CD8-positive, alpha-beta memory T cell (primary cell): ENCODE measurements at regions not wholly inside any gene's neighbourhood (a gene's known extent, or its start where the extent isn't known, plus 50 kb on each side); places are given as distances from the start of the nearest gene placed in this dataset.

Experiments
- CTCF ChIA-PET: fragments of 350-600 bp; sonication (Branson Sonifier 250); formaldehyde crosslinking; loops from one replicate; lab custom pipeline; 2021; ENCODE audit warnings: antibody characterized with exemption; lab: Charles Lee
- POLR2A ChIA-PET: fragments of 350-600 bp; sonication (Branson Sonifier 250); formaldehyde crosslinking; loops from one replicate; lab custom pipeline; 2021; ENCODE audit warnings: antibody characterized with exemption; lab: Charles Lee
- DNase-seq, 5 donors: peaks; one replicate each; pipeline versions ENCODE4 v3.0.0 to v3.0.0-alpha.2; 2020 to 2022; ENCODE audit warnings: mixed read lengths in 1 of 5
- H3K27ac ChIP-seq: one replicate; pipeline ENCODE4 v1.7.0; 2013; ENCODE audit warnings: low read depth, mild to moderate bottlenecking, low read length, moderate library complexity
- H3K27me3 ChIP-seq: 2 replicates; pipeline ENCODE4 v1.7.0; 2013; ENCODE audit warnings: low read length, mild to moderate bottlenecking; ENCODE audit not compliant: insufficient read depth, poor library complexity, severe bottlenecking
- H3K36me3 ChIP-seq: 2 replicates; pipeline ENCODE4 v1.7.0; 2013; ENCODE audit warnings: mild to moderate bottlenecking, low read length, moderate library complexity; ENCODE audit not compliant: insufficient read depth
- H3K4me1 ChIP-seq: 2 replicates; pipeline ENCODE4 v1.7.0; 2013; ENCODE audit warnings: mild to moderate bottlenecking, low read length, moderate library complexity; ENCODE audit not compliant: insufficient read depth
- H3K4me3 ChIP-seq: 2 replicates; pipeline ENCODE4 v1.7.0; 2013; ENCODE audit warnings: mild to moderate bottlenecking, low read length
- H3K9me3 ChIP-seq: 2 replicates; pipeline ENCODE4 v1.7.0; 2013; ENCODE audit warnings: mild to moderate bottlenecking, low read length
- H3K27ac Mint-ChIP-seq, 8 donors: one replicate each; pipeline ENCODE4 v1.8.0; 2020 to 2021; ENCODE audit warnings: mixed read lengths in 8 of 8, mild to moderate bottlenecking in 6 of 8, inconsistent platforms in 3 of 8, moderate library complexity in 3 of 8
- H3K27me3 Mint-ChIP-seq, 2 donors: one replicate each; pipeline ENCODE4 v1.8.0; 2020 to 2021; ENCODE audit warnings: mixed read lengths in 2 of 2, mild to moderate bottlenecking in 1 of 2, moderate library complexity in 1 of 2
- H3K36me3 Mint-ChIP-seq, 3 donors: one replicate each; pipeline ENCODE4 v1.8.0; 2020 to 2021; ENCODE audit warnings: mixed read lengths in 3 of 3, inconsistent platforms in 1 of 3, mild to moderate bottlenecking in 1 of 3
- H3K4me1 Mint-ChIP-seq, 3 donors: one replicate each; pipeline ENCODE4 v1.8.0; 2020 to 2021; ENCODE audit warnings: mixed read lengths in 3 of 3, inconsistent platforms in 1 of 3, mild to moderate bottlenecking in 1 of 3
- H3K4me3 Mint-ChIP-seq, 7 donors: one replicate each; pipeline ENCODE4 v1.8.0; 2020 to 2021; ENCODE audit warnings: mixed read lengths in 7 of 7, mild to moderate bottlenecking in 6 of 7, moderate library complexity in 4 of 7, inconsistent platforms in 2 of 7
- H3K9me3 Mint-ChIP-seq, 5 donors: one replicate each; pipeline ENCODE4 v1.8.0; 2020 to 2022; ENCODE audit warnings: mixed read lengths in 5 of 5, mild to moderate bottlenecking in 3 of 5, moderate library complexity in 2 of 5, inconsistent platforms in 1 of 5

GRCh38 chr1:55636696-55637095, 421.5 kb upstream of the USP24 start:
- Histone ChIP-seq H3K36me3 (no peaks in the 10 kb centered on the region), H3K4me3 (no peak overlapping the region), H3K27ac (no peak overlapping the region), H3K27me3 (no peaks in the 10 kb centered on the region), H3K4me1 (peaks cover 6% of the 10 kb centered on the region), H3K9me3 (no peaks in the 10 kb centered on the region)
- no peak for DNase-seq
- no peaks in the 10 kb centered on the region for H3K36me3 Mint-ChIP-seq
- ChIA-PET POLR2A (no interaction called here), CTCF (no interaction called here)
- H3K4me3 Mint-ChIP-seq, result no peak overlapping the region
- H3K9me3 Mint-ChIP-seq, result peaks cover 0 to 2% (median 0%) of the 10 kb centered on the region in 5 donors
- peaks cover 0 to 10% (median 6%) of the 10 kb centered on the region in 3 donors for H3K4me1 Mint-ChIP-seq
- H3K27ac Mint-ChIP-seq, result no peak overlapping the region
- peaks cover 11 to 15% of the 10 kb centered on the region in 2 donors for H3K27me3 Mint-ChIP-seq

GRCh38 chr1:55635856-55636255, 420.7 kb upstream of the USP24 start:
- Mint-ChIP-seq H3K9me3 (peaks cover 0 to 2% (median 0%) of the 10 kb centered on the region in 5 donors), H3K4me1 (peaks cover 0 to 1% (median under 1%) of the 10 kb centered on the region in 3 donors)
- H3K27ac ChIP-seq, result no peak overlapping the region

GRCh38 chr1:55634516-55634915, 419.4 kb upstream of the USP24 start:
- Mint-ChIP-seq H3K9me3 (peaks cover 0 to 2% (median 0%) of the 10 kb centered on the region in 5 donors), H3K4me3 (no peak overlapping the region), H3K27me3 (peaks cover 11 to 13% of the 10 kb centered on the region in 2 donors), H3K36me3 (no peaks in the 10 kb centered on the region), H3K27ac (no peak overlapping the region), H3K4me1 (no peaks in the 10 kb centered on the region)
- DNase-seq, result no peak
- no peaks in the 10 kb centered on the region for H3K36me3 ChIP-seq
- H3K4me3 ChIP-seq, result no peak overlapping the region
- no peaks in the 10 kb centered on the region for H3K4me1 ChIP-seq
- CTCF ChIA-PET, result no interaction called here
- H3K9me3 ChIP-seq, result no peaks in the 10 kb centered on the region
- H3K27me3 ChIP-seq, result no peaks in the 10 kb centered on the region
- POLR2A ChIA-PET, result no interaction called here
- no peak overlapping the region for H3K27ac ChIP-seq

More at GRCh38 chr1:55635856-55636255, 420.7 kb upstream of the USP24 start:
- H3K4me1 ChIP-seq, result no peaks in the 10 kb centered on the region
- ChIA-PET POLR2A (no interaction called here), CTCF (no interaction called here)
- H3K27ac Mint-ChIP-seq, result no peak overlapping the region
- H3K36me3 Mint-ChIP-seq, result no peaks in the 10 kb centered on the region
- DNase-seq, result no peak
- peaks cover 11 to 15% of the 10 kb centered on the region in 2 donors for H3K27me3 Mint-ChIP-seq
- H3K27me3 ChIP-seq, result no peaks in the 10 kb centered on the region
- no peaks in the 10 kb centered on the region for H3K36me3 ChIP-seq
- no peak overlapping the region for H3K4me3 Mint-ChIP-seq
- no peak overlapping the region for H3K4me3 ChIP-seq
- no peaks in the 10 kb centered on the region for H3K9me3 ChIP-seq

GRCh38 chr1:55632906-55633305, 417.7 kb upstream of the USP24 start:
- ChIA-PET POLR2A (no interaction called here), CTCF (no interaction called here)
- no peaks in the 10 kb centered on the region for H3K4me1 ChIP-seq
- Mint-ChIP-seq H3K27me3 (peaks cover 13 to 14% of the 10 kb centered on the region in 2 donors), H3K27ac (no peak overlapping the region), H3K4me3 (no peak overlapping the region), H3K4me1 (no peaks in the 10 kb centered on the region), H3K9me3 (peaks cover 0 to 2% (median 0%) of the 10 kb centered on the region in 5 donors), H3K36me3 (no peaks in the 10 kb centered on the region)
- no peaks in the 10 kb centered on the region for H3K27me3 ChIP-seq
- no peak for DNase-seq
- H3K4me3 ChIP-seq, result no peak overlapping the region
- H3K27ac ChIP-seq, result no peak overlapping the region
- H3K9me3 ChIP-seq, result no peaks in the 10 kb centered on the region
- H3K36me3 ChIP-seq, result no peaks in the 10 kb centered on the region

DNA sequence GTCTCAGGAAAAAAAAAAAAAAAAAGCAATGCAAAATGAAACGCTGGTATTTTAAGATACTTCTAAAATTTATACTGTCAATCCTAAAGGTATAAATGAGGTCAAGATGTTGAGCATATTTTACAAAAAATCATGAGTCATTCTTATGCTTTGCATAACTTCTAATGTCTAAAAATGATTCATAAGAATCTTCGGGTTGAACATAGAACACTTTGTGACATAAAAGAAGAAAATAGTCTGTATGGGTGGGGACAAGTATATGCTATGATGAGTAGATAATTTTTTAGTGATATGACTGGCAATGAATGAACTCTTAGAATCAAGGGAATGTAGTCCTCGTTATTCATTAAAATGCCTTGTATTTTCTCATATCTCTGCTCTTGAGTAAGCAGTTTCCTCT, 416.9 kb upstream of the USP24 start:
- Mint-ChIP-seq H3K9me3 (no peaks in the 10 kb centered on the region), H3K36me3 (no peaks in the 10 kb centered on the region)

DNA sequence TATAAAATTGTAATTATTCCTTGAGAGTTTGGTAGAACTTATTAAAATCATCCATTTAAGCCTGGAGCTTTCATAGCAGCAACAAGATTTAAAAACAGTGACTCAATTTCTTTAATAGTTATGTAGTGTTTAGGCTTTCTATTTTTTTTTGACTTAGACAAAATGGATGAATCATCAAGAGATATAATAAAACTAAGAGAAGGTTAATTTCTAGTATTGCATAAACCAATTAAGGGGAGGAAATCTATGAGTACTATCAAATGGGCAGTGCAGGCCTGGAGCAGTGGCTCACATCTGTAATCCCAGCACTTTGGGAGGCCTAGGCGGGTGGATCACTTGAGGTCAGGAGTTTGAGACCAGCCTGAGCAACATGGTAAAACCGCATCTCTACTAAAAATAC, 416.3 kb upstream of the USP24 start:
- Mint-ChIP-seq H3K9me3 (no peaks in the 10 kb centered on the region), H3K4me3 (no peak overlapping the region)
- POLR2A ChIA-PET, result no interaction called here

More for the DNA sequence above, 416.9 kb upstream of the USP24 start:
- DNase-seq, result no peak
- POLR2A ChIA-PET, result no interaction called here
- Histone ChIP-seq H3K36me3 (no peaks in the 10 kb centered on the region), H3K4me1 (no peaks in the 10 kb centered on the region), H3K27ac (no peak overlapping the region), H3K4me3 (no peak overlapping the region), H3K9me3 (no peaks in the 10 kb centered on the region), H3K27me3 (no peaks in the 10 kb centered on the region)
- H3K4me3 Mint-ChIP-seq, result no peak overlapping the region
- no peaks in the 10 kb centered on the region for H3K4me1 Mint-ChIP-seq
- no peak overlapping the region for H3K27ac Mint-ChIP-seq
- CTCF ChIA-PET, result no interaction called here
- H3K27me3 Mint-ChIP-seq, result peaks cover 12 to 13% of the 10 kb centered on the region in 2 donors

DNA sequence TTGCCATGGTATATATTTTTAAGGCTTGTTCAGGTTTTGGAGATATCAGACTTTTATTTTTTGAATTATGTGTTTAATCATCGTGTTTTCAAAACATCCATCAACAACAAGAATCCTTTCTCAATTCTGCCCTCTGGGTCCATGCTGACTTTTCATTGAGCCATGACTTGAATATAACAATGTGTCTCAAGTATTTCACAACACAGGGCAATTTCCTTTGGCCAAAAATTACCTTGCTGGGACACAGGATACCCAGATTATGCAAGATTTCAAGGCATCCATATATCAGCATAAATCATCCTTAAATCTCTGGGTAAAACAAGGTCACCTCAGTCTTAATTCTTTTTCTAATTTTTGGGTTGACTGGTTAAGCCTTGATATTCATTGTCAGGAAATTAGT, 411.2 kb upstream of the USP24 start:
- Mint-ChIP-seq H3K4me1 (no peaks in the 10 kb centered on the region), H3K4me3 (no peak overlapping the region), H3K27me3 (peaks cover 3 to 10% of the 10 kb centered on the region in 2 donors), H3K36me3 (no peaks in the 10 kb centered on the region), H3K9me3 (peaks cover 0 to 3% (median 0%) of the 10 kb centered on the region in 5 donors), H3K27ac (no peak overlapping the region)
- no peaks in the 10 kb centered on the region for H3K27me3 ChIP-seq
- no peak overlapping the region for H3K27ac ChIP-seq
- DNase-seq, result no peak
- no peaks in the 10 kb centered on the region for H3K4me1 ChIP-seq
- no peak overlapping the region for H3K4me3 ChIP-seq
- H3K9me3 ChIP-seq, result no peaks in the 10 kb centered on the region
- ChIA-PET CTCF (no interaction called here), POLR2A (no interaction called here)
- no peaks in the 10 kb centered on the region for H3K36me3 ChIP-seq

More for the DNA sequence above, 416.3 kb upstream of the USP24 start:
- Histone ChIP-seq H3K36me3 (no peaks in the 10 kb centered on the region), H3K9me3 (no peaks in the 10 kb centered on the region), H3K27ac (no peak overlapping the region), H3K4me1 (no peaks in the 10 kb centered on the region), H3K27me3 (no peaks in the 10 kb centered on the region), H3K4me3 (no peak overlapping the region)
- H3K4me1 Mint-ChIP-seq, result no peaks in the 10 kb centered on the region
- CTCF ChIA-PET, result no interaction called here
- no peaks in the 10 kb centered on the region for H3K36me3 Mint-ChIP-seq
- DNase-seq, result no peak
- peaks cover 11 to 12% of the 10 kb centered on the region in 2 donors for H3K27me3 Mint-ChIP-seq
- no peak overlapping the region for H3K27ac Mint-ChIP-seq

GRCh38 chr1:55624766-55625165, 409.6 kb upstream of the USP24 start:
- Mint-ChIP-seq H3K36me3 (no peaks in the 10 kb centered on the region), H3K27me3 (peaks cover 3 to 15% of the 10 kb centered on the region in 2 donors), H3K9me3 (peaks cover 0 to 3% (median 0%) of the 10 kb centered on the region in 5 donors), H3K27ac (no peak overlapping the region), H3K4me1 (no peaks in the 10 kb centered on the region), H3K4me3 (no peak overlapping the region)
- Histone ChIP-seq H3K4me3 (no peak overlapping the region), H3K27me3 (no peaks in the 10 kb centered on the region), H3K4me1 (no peaks in the 10 kb centered on the region), H3K36me3 (no peaks in the 10 kb centered on the region), H3K27ac (no peak overlapping the region), H3K9me3 (no peaks in the 10 kb centered on the region)
- ChIA-PET POLR2A (no interaction called here), CTCF (no interaction called here)
- DNase-seq, result no peak
